WTC11 (cell line): ENCODE measurements at regions not wholly inside any gene's neighbourhood (a gene's known extent, or its start where the extent isn't known, plus 50 kb on each side); places are given as distances from the start of the nearest gene placed in this dataset.

ENCODE experiments used
- ATF3 ChIP-seq: sonication (generic); formaldehyde crosslinking; conservative IDR thresholded peaks from 2 replicates; pipeline ENCODE4 v1.8.1; 2022; ENCODE audit warnings: mild to moderate bottlenecking, missing genetic modification reagents
- E2F5 ChIP-seq: sonication (generic); formaldehyde crosslinking; IDR thresholded peaks from 2 replicates; pipeline ENCODE4 v1.8.1; 2022; ENCODE audit warnings: mild to moderate bottlenecking, moderate library complexity, missing genetic modification reagents
- ETV6 ChIP-seq: sonication (generic); formaldehyde crosslinking; IDR thresholded peaks from 2 replicates; pipeline ENCODE4 v1.8.1; 2022; ENCODE audit warnings: mild to moderate bottlenecking, missing genetic modification reagents
- FOXJ3 ChIP-seq: sonication (generic); formaldehyde crosslinking; IDR thresholded peaks from 2 replicates; pipeline ENCODE4 v1.9.0; 2021; ENCODE audit warnings: missing genetic modification reagents, mild to moderate bottlenecking, borderline replicate concordance
- GABPB1 ChIP-seq: sonication (generic); formaldehyde crosslinking; IDR thresholded peaks from 2 replicates; pipeline ENCODE4 v1.8.1; 2023; ENCODE audit warnings: mild to moderate bottlenecking, missing genetic modification reagents
- HMGXB4 ChIP-seq: sonication (generic); formaldehyde crosslinking; IDR thresholded peaks from 2 replicates; pipeline ENCODE4 v1.8.1; 2023; ENCODE audit warnings: mild to moderate bottlenecking, moderate library complexity, missing genetic modification reagents
- MAX ChIP-seq: sonication (generic); formaldehyde crosslinking; IDR thresholded peaks from 2 replicates; pipeline ENCODE4 v1.8.0; 2022; ENCODE audit warnings: mild to moderate bottlenecking, missing genetic modification reagents
- SP1 ChIP-seq: sonication (generic); formaldehyde crosslinking; conservative IDR thresholded peaks from 2 replicates; pipeline ENCODE4 v1.8.1; 2022; ENCODE audit warnings: missing genetic modification reagents
- ZMAT4 ChIP-seq: fragments of 250-450 bp; sonication (Bioruptor Pico); IDR thresholded peaks from 2 replicates; pipeline ENCODE4 v1.9.0; 2021; ENCODE audit warnings: mild to moderate bottlenecking
- TF ChIP-seq, protein P1 (sequence below): sonication (generic); formaldehyde crosslinking; IDR thresholded peaks from 2 replicates; pipeline ENCODE4 v1.8.0; 2023; ENCODE audit warnings: mild to moderate bottlenecking, missing genetic modification reagents
- TF ChIP-seq, protein P2 (sequence below): fragments of 200-600 bp; IDR thresholded peaks from 2 replicates; pipeline ENCODE4 v1.8.0; 2022; ENCODE audit warnings: antibody characterized with exemption

GRCh38 chr4:162422312-162422711 is 258.5 kb upstream of the FSTL5 start:
- TF ChIP-seq, protein P1, sequence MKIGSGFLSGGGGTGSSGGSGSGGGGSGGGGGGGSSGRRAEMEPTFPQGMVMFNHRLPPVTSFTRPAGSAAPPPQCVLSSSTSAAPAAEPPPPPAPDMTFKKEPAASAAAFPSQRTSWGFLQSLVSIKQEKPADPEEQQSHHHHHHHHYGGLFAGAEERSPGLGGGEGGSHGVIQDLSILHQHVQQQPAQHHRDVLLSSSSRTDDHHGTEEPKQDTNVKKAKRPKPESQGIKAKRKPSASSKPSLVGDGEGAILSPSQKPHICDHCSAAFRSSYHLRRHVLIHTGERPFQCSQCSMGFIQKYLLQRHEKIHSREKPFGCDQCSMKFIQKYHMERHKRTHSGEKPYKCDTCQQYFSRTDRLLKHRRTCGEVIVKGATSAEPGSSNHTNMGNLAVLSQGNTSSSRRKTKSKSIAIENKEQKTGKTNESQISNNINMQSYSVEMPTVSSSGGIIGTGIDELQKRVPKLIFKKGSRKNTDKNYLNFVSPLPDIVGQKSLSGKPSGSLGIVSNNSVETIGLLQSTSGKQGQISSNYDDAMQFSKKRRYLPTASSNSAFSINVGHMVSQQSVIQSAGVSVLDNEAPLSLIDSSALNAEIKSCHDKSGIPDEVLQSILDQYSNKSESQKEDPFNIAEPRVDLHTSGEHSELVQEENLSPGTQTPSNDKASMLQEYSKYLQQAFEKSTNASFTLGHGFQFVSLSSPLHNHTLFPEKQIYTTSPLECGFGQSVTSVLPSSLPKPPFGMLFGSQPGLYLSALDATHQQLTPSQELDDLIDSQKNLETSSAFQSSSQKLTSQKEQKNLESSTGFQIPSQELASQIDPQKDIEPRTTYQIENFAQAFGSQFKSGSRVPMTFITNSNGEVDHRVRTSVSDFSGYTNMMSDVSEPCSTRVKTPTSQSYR (CRISPR knock-in tag), result no peak
- TF ChIP-seq, protein P2, sequence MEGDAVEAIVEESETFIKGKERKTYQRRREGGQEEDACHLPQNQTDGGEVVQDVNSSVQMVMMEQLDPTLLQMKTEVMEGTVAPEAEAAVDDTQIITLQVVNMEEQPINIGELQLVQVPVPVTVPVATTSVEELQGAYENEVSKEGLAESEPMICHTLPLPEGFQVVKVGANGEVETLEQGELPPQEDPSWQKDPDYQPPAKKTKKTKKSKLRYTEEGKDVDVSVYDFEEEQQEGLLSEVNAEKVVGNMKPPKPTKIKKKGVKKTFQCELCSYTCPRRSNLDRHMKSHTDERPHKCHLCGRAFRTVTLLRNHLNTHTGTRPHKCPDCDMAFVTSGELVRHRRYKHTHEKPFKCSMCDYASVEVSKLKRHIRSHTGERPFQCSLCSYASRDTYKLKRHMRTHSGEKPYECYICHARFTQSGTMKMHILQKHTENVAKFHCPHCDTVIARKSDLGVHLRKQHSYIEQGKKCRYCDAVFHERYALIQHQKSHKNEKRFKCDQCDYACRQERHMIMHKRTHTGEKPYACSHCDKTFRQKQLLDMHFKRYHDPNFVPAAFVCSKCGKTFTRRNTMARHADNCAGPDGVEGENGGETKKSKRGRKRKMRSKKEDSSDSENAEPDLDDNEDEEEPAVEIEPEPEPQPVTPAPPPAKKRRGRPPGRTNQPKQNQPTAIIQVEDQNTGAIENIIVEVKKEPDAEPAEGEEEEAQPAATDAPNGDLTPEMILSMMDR, result no peak
- TF ChIP-seq MAX (no peak), FOXJ3 (CRISPR knock-in tag) (no peak), HMGXB4 (CRISPR knock-in tag) (no peak), SP1 (CRISPR knock-in tag) (no peak), GABPB1 (CRISPR knock-in tag) (no peak), ATF3 (CRISPR knock-in tag) (no peak), ZMAT4 (CRISPR knock-in tag) (no peak), E2F5 (no peak), ETV6 (no peak)
